RKO (cell line): ENCODE measurements at regions not wholly inside any gene's neighbourhood (a gene's known extent, or its start where the extent isn't known, plus 50 kb on each side); places are given as distances from the start of the nearest gene placed in this dataset.

ENCODE experiments used
- DNase-seq: peaks from one replicate; pipeline ENCODE4 v3.0.0-alpha.2; 2016; ENCODE audit warnings: low spot score

DNA sequence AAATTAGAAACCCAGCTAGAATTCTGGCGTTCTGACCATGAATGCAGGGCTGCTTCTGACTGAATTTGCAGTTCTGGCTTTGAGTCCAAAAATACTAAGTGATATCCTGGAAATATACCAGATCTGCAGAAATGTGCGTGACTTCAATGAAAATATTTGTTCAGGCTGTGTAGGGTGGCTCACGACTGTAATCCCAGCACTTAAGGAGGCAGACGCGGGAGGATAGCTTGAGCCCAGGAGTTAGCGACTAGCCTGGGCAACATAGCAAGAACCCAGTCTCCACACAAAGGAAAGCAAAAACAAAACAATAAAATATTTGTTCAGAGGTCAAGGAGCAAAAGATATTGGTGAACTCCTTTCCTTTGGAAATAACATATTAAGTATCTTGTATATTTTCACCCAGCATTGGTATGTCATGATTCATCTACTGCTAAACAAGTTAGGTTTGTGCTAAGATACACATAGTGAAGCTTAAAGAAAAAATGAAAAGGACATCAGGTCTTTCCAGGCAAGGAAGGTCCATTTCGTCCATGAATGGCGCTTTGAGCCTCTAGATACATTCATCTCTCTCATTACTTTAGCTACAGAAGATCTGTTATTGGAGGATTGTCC, 239.2 kb downstream of the CMPK2 start:
- DNase-seq: no peak

DNA sequence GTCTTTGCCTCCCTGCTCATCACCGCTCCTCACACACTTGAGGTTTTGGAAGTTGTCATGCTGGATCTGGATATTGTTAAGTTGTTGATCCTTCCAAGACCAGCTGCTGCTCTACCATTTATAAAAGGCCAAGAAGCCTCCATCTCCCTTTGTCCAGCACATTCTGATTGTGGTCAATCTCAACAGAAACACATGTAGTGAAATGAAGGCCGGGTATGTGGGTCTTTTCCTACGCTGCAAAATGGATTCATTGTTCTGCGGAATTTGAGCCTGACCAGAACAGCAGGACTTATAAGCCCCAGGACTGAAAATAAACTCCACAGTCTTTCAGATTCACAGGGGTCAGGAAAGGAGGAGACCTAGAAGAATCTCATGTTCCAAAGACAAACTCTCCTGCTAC, 238.4 kb downstream of the CMPK2 start:
- DNase-seq: no peak

DNA sequence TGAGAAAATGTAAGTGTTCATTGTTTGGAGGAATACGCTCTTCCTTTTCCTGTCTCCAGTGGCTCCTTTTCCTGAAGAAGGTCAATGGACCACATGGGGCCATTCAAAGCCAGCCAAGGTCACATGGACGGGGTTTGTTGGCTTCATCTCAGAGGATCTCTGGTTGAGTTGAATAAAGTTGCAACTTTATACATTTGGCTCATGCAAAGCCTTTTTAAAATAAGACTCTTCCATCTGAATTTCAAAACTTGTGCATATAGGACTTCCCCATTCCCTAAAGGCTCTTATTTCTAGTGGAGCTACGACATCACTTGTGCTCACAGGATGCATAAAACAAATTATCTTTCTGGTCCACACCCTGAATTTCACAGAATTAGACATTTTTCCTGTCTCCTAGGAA, 235.5 kb downstream of the CMPK2 start:
- no peak for DNase-seq

DNA sequence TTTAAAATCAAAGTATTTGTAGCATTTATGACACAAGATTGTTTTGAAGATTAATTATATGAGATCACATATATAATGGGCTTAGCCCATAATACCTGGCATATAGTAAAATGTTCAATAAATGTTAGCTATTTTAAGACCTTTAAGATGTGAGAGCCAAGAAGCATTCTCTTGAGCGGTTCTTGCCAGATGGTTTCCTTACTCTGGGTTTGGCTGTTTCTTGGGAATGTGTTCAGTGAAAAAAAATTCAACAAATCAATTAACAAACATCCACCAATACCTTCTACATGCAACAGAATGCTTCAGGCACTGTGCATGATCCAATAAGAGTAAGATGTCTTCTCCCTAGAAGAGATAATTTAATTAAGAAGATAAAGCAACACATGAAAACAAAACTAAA, 230.4 kb downstream of the CMPK2 start:
- DNase-seq: no peak

DNA sequence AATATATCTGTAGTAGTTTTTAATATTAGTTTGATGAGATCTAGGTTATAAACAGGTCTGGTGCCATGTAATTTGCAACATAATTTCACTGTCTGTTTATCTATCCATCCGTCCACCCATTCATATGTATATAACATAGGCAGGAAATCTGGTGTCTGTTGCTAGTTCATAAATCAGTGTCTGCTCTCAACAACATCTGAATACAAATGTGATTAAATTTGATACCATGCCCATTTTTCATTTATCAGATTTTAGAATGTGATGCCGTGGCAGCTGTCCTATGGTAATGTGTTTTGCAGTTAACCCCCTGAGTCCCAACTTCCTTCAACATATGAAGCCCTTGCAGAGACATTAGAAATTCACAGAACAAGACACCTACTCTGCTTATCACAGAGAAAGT, 228.4 kb downstream of the CMPK2 start:
- no peak for DNase-seq

DNA sequence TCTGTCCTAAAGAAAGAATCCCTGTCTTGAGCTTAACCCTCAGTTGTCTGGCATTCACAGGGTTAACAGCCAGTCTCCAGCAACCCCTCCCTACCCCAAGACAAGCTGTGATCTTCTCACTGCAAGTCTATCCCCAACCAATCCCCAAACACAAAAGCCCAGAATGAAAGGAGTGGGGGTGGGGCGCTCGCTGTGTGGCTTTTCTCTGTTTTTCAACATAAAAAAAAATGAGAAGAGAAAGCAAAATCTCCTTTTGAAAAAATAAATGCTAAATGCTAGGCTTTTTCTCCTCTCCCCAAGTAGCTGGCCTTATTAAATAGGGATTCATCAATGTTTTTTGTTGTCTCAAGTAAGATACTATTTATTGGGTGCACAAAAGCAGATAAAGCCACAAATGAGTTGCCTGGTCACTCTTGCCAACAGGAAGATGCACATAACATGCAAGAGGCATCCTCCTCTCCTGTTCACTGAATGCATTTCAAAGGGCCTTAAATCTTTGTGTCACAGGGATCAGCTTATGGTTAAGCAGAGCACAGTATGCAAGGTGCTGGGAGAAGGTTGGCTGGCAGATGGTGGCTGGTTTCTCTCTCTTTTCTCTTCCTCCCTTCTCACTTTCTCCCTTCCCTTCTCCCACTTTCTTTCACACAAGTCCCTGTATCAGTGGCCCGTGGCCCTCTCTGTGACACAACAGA, 225.6 kb downstream of the CMPK2 start:
- no peak for DNase-seq

DNA sequence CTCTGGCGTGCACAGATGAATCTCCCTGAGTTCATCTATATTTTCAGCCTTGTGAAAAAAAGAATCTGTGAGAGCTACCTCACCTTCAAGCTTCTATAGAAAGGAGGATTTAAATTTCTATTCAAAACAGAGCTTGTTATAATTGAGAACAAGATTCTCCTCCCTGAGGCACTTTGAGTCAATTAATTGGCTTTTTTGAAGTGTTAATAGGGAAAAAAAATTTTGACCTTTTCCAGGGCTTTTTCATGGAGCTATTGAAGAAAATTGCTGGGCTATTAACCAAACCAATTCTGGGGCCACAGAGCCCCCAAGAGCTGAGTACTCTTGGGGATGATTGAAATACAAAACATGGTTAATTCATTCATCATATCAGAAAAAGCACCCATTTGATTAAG, 225.1 kb downstream of the CMPK2 start:
- DNase-seq: no peak

DNA sequence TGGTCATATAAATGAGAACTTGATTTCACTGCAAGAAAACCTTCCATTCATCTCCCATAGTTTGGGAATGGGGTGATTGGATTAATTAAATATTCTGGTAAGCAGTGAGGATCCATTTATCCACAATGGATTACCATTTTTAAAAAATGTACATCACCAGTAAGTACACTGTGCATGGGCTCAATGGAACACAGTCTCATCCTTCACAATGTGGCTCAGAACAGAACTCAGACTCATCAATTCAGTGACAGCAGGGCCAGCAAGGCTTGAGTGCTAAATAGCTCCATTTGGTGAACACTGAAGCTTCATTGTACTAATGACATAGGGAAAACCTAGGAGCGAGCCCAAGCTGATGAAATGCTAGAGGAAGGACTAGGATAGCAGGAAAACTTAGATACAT, 223.8 kb downstream of the CMPK2 start:
- DNase-seq: no peak

DNA sequence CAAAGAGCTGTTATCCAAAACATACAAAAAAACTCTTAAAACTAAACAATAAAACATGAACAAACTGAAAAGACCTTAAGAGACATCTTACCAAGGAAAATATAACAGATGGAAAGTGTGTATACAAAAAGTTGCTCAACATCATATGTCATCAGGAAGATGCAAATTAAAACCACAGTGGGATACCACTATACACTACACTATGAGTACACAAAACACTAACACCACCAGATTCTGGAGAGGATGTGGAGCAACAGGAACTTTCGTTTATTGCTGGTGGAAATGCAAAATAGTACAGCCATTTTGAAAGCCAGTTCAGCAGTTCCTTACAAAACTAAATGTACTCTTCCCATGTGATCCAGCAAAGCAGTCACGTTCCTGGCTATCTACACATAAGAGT, 221.4 kb downstream of the CMPK2 start:
- no peak for DNase-seq

DNA sequence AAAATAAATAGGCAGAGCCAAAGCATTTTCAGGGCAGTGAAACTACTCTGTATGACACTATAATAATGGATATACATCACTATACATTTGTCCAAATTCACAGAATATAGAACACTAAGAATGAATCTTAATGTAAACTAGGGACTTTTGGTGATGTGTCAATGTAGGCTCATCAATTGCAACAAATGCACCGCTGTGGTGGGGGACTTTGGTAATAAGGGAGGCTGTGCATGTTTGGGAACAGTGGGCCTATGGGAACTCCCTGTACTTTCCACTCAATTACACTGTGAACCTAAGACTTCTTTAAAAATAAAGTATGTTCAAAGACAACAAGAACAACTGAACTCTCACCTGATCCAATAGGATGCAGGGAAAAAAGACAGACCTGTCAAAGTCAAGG, 220.7 kb downstream of the CMPK2 start:
- DNase-seq: no peak

DNA sequence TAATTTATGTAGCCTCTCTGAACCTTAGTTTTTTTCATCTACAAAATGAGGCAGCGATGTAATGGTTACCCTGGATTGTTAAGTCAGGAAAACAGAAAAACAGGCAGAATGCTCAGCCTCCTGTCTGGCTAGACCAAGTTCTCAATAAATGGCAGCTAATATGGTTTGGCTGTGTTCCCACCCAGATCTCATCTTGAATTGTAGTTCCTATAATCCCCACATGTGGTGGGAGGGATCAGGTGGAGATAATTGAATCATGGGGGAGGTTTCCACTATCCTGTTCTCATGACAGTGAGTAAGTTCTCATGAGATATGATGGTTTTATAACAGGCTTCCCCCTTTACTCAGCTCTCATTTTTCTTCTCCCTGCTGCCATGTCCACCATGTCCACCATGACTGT, 220.0 kb downstream of the CMPK2 start:
- DNase-seq: no peak

DNA sequence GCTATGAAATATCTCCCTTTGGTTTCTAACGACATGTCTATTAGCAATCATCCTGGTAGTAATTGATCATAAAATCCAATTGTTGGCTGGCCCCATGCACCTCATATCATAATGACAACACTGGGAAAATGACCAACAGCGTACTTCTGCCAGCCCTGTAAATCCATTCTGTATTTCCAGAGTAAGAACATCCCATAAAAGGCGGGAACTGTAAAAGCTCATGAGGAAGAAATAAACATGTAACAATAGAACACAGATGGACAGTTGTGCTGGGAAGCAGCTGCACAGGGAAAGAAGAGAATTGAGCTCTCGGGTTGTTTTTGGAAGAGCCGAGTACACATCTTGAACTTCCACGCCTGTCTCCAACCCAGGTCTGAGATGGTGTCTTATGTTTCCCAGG, 218.7 kb downstream of the CMPK2 start:
- DNase-seq: no peak

DNA sequence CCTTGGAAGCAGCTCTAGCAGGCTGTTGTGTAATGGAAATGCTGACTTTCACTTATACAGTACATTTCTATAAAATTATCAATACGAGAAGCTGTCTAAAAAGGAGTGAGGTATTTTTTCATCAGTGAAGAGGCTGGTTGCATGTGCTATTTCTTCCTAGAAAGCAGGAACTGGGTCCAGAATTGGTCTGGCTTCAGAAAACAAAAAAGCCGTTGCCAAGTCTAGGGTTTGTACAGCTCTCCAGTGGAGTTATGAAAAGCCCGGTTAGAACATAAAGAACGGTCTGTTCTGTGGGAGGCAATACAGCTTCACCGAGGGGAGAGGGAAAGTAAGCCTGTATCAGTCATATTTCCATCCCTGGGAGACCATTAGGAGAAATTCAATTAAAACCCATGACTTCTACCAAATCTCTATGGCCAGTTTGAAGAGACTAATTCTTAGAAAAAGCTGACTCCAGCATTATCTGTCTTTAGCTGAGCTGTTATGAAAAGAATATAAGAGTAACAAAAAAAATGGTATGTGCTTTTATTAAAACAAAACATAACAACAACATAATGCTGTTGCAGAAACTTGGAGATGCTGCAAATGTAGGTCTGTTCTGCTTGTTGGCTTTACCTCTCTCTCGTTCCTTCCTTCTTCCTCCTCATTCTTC, 217.0 kb downstream of the CMPK2 start:
- no peak for DNase-seq

DNA sequence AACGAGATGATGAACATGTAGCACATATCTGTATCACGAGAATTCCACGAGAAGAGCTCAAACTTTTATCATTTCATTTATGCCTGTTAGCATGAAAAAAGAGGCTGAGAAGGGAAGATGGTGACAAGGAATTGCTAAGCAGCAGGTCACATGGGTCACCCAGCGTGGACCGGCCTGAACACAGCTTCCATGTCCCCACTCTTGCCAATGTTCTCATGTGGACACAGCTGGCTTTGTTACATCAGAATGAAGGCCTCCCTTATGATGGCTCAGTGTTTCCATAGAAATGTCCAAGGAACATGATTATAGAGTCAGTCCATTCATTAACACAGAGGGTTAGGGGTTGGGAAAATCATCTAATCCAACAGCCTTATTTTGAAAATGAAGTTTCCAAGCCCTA, 215.4 kb downstream of the CMPK2 start:
- no peak for DNase-seq

DNA sequence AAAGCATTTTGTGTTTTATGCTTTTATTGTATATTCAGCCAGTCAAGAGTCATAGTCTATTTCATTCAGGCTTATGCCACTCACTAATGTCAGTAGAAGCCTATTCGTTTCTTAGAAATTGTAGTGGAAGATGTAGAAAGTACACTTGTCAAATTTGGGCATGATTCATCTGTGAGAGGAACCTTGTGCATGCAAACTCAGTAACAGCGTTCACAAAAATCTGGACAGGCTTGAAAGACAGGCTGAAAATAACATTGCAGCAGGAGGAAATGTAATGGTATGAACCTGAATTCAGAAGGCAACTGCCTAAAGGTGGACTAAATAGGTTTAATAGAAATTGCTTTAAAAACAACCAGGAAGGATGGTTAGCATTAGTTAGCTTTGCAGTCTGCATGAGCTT, 213.5 kb downstream of the CMPK2 start:
- DNase-seq: no peak

DNA sequence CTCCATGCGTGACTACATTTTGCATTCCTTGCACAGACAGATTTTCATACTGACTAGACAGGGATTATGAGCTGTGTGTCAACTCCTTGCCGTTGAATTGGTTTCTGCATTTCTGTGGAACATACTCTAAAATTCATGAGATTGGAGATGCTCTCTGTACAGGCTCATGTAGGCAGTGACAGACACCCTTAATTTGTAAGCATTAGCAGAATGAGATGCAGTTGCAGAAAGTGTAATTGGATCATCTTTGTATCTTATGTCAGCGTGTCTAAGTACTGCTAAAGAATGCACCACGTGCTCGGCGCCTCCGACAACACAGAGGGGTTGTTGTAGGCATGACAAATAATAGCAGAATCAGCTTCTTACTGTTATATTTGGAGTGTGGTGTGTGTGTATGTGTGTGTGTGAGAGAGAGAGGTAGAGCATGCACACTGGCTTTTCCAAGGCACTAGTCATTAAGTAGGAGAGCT, 212.4 kb downstream of the CMPK2 start:
- no peak for DNase-seq

DNA sequence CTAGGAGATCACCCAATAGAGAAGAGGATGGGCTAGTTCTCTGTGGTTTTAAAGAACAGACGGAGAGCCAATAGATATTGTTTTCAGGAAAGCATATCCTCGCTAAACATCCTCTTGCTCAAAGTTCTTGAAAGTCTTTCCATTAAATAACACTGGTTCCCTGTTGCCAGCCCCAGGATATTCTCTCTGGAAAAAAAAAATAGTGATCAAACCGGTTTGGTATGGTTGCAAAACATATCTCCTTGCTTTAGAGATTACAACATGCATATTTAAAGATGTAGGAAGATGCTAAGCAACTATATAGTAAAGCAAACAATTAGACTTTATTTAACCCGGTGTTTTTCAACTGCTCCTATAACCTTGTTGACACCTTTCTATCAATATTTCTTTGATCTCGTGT, 211.4 kb downstream of the CMPK2 start:
- DNase-seq: no peak

DNA sequence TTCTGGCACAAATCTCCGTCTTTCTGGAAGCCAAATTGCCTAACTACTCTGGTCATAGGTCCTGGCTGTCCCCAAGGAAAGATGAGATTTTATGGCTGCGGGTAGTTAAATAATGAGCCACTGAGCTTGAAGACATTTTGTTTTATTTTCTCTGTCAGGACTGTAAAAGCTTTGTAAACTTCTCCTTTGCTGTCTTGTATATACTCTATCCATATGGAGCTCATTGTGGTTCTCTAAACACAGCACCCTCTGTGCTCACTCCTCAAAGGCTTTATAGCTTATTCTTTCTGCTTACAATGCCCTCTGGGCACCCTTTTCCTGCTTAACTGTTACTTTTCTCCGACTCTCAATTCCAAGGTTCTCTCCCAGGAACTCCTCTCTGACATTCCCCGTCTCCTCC, 209.1 kb downstream of the CMPK2 start:
- no peak for DNase-seq

DNA sequence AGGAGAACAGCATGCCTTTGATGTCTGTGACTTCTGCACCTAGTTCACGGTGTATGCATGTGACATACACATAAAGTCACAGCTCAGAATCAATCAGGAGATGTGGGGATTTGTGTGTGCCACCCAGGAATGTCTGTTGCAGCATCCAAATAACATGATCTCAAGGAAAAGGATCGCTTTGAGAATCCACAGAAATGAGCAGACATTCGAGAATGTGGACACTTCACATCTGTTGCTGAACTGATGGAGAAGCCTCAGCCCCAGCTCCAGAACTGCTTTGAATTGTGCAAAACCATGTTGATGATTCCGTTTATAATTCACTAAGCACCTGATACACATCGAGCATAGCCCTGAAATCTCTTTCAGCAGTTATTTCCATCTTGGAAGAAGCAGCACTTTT, 208.6 kb downstream of the CMPK2 start:
- DNase-seq: no peak

DNA sequence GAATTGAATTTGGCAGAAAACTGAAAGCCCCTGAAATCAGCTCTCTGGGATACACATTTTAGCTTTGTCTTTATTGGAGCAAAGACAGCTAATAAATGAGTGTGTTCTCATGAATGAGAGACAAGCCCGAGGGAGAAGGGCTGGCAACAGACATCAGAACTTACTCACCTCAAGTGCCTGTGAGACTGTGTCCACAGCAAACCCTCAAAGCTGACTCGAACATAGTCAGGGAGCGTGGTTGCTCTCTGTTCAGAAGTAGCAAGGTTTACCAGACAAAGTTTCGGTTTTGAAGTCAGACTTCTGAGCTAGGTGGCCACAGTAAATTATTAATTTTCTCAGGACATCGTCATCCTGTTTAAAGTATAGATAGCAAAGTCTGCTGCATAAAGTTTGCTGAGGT, 207.9 kb downstream of the CMPK2 start:
- DNase-seq: peak; percentile 9

DNA sequence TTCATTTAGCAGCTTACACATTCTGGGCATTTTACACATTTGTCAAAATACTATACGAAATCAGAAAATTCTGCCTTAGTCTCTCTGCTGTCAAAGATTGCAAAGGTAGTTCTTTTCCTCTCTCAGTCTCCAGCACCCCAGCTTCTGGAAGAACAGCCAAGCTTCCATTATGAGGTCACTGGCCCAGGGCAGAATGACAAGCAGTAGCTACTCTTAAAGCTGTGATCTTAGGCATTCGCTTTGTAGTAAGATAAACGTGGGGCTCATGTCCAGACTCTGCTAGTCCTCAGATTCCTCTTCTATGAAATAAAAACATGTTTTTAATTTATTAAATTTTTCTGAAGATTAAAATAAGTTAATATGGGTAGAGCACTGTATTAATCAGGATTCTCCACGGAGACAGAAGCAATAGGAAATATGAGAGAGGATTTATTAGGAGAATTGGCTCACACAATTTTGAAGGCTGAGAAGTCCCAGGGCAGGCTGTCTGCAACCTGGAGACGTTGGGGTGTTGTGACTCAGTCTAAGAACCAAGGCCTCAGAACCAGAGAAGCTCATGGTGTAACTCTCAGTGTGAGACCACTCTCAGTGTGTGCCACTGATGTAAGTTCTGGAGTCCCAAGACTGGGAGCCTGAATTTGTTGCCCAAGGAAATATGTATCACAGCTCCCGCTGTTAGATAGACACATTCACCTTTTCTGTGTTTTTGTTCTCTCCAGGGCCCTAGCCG, 201.2 kb downstream of the CMPK2 start:
- DNase-seq: no peak

DNA sequence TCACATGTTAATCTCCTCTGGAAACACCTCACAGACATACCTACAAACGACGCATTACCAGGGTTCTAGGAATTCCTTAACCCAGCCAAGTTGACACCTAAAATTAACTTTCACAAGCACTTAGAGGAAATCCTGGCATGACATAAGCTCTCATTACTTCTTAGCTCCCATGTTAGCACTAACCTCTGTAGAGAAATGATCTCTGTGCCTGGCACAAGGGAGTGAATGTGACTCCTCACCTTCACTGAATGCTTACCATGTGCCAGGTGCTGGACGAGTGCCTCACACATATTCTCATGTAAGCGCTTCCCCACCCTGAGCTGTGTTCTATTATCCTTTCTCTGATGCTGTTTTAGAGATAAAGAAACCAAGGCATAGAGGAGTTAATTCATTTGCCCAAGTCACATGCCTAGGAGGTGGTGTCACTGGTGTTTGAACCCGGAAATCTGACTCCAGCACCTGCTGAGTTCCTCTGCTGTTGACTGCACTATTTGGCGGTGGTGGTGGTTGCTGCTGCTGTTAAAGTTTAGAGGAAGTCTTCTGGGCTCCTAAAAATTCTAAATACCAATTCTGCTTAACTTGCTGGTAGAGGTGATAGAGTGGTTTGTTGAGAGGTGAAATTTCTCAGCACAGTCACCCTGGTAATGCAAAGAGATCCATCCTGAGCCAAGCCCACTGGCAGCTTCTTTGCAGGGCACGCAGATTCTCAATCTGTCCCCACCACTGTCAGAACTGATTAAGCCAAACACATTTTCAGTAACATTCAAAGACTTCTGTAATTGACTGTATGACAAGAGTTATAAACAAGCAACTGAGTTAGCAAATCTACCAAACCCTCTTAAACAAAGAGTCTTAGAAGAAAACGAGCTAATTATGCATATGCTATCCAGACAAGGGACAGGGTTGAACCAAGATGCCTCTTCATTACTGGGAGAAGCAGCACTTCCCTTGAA, 200.3 kb downstream of the CMPK2 start:
- no peak for DNase-seq
